H9 (cell line): ENCODE measurements at regions not wholly inside any gene's neighbourhood (a gene's known extent, or its start where the extent isn't known, plus 50 kb on each side); places are given as distances from the start of the nearest gene placed in this dataset.

Experiments used
- DNase-seq: peaks from one replicate; pipeline ENCODE4 v3.0.0-alpha.2; 2017
- H2AFZ ChIP-seq: one replicate; pipeline ENCODE4 v1.6.1; 2013; ENCODE audit warnings: mild to moderate bottlenecking, low read length, control low read depth, moderate library complexity
- H2AK5ac ChIP-seq: 2 replicates; pipeline ENCODE4 v1.6.1; 2013; ENCODE audit warnings: low read length, control low read depth, mixed read lengths; ENCODE audit not compliant: insufficient read length
- H2BK120ac ChIP-seq: one replicate; pipeline ENCODE4 v1.6.1; 2013; ENCODE audit warnings: low read depth, mild to moderate bottlenecking, low read length, control low read depth, inconsistent platforms; ENCODE audit not compliant: poor library complexity, severe bottlenecking
- H2BK12ac ChIP-seq: 2 replicates; pipeline ENCODE4 v1.6.1; 2013; ENCODE audit warnings: low read length, control low read depth, mixed read lengths, low read depth; ENCODE audit not compliant: insufficient read length
- H2BK15ac ChIP-seq: 2 replicates; pipeline ENCODE4 v1.6.1; 2013; ENCODE audit warnings: low read depth, low read length, control low read depth
- H2BK20ac ChIP-seq: one replicate; pipeline ENCODE4 v1.6.1; 2013; ENCODE audit warnings: low read depth, mild to moderate bottlenecking, low read length, control low read depth, inconsistent platforms; ENCODE audit not compliant: poor library complexity, severe bottlenecking
- H2BK5ac ChIP-seq: 2 replicates; pipeline ENCODE4 v1.6.1; 2013; ENCODE audit warnings: low read length, control low read depth, mixed read lengths; ENCODE audit not compliant: insufficient read length
- H3K14ac ChIP-seq: 2 replicates; pipeline ENCODE4 v1.6.1; 2013; ENCODE audit warnings: low read length, control low read depth; ENCODE audit not compliant: insufficient read depth
- H3K18ac ChIP-seq: 2 replicates; pipeline ENCODE4 v1.6.1; 2013; ENCODE audit warnings: low read depth, mild to moderate bottlenecking, mixed read lengths, low read length, control low read depth; ENCODE audit not compliant: insufficient read length
- H3K23ac ChIP-seq: 2 replicates; pipeline ENCODE4 v1.6.1; 2013; ENCODE audit warnings: low read length, control low read depth, mixed read lengths, low read depth; ENCODE audit not compliant: insufficient read length
- H3K23me2 ChIP-seq: 2 replicates; pipeline ENCODE4 v1.6.1; 2013; ENCODE audit warnings: low read depth, mild to moderate bottlenecking, mixed read lengths, low read length, control low read depth; ENCODE audit not compliant: insufficient read length, poor library complexity, severe bottlenecking
- H3K27ac ChIP-seq: 2 replicates; pipeline ENCODE4 v1.5.1; 2013; ENCODE audit warnings: low read length, control low read depth, mixed read lengths, low read depth; ENCODE audit not compliant: insufficient read length
- H3K27me3 ChIP-seq: 2 replicates; pipeline ENCODE4 v1.6.1; 2013; ENCODE audit warnings: low read length, control low read depth, inconsistent platforms; ENCODE audit not compliant: insufficient read depth
- H3K4ac ChIP-seq: 2 replicates; pipeline ENCODE4 v1.6.1; 2013; ENCODE audit warnings: low read depth, mild to moderate bottlenecking, control low read depth, inconsistent platforms, low read length, moderate library complexity
- H3K4me1 ChIP-seq: 2 replicates; pipeline ENCODE4 v1.6.1; 2013; ENCODE audit warnings: low read length, control low read depth, inconsistent platforms; ENCODE audit not compliant: insufficient read depth
- H3K4me2 ChIP-seq: 2 replicates; pipeline ENCODE4 v1.6.1; 2013; ENCODE audit warnings: low read length, control low read depth, mixed read lengths; ENCODE audit not compliant: insufficient read length, insufficient read depth
- H3K56ac ChIP-seq: 2 replicates; pipeline ENCODE4 v1.6.1; 2013; ENCODE audit warnings: low read depth, mild to moderate bottlenecking, mixed read lengths, low read length, control low read depth; ENCODE audit not compliant: insufficient read length
- H3K79me1 ChIP-seq: 2 replicates; pipeline ENCODE4 v1.6.1; 2013; ENCODE audit warnings: low read depth, mild to moderate bottlenecking, moderate library complexity, low read length, control low read depth, inconsistent platforms; ENCODE audit not compliant: insufficient read depth, poor library complexity, severe bottlenecking
- H3K79me2 ChIP-seq: 2 replicates; pipeline ENCODE4 v1.6.1; 2013; ENCODE audit warnings: low read length, control low read depth, inconsistent platforms; ENCODE audit not compliant: insufficient read depth
- H3K9ac ChIP-seq: 2 replicates; pipeline ENCODE4 v1.6.1; 2013; ENCODE audit warnings: low read length, control low read depth, mixed read lengths; ENCODE audit not compliant: insufficient read length; ENCODE audit errors: extremely low read depth
- H3K9me3 ChIP-seq: one replicate; pipeline ENCODE4 v1.6.1; 2013; ENCODE audit warnings: low read depth, low read length, inconsistent platforms; ENCODE audit not compliant: control insufficient read depth
- H3T11ph ChIP-seq: one replicate; pipeline ENCODE4 v1.6.1; 2013; ENCODE audit warnings: mild to moderate bottlenecking, low read length, control low read depth, inconsistent platforms
- H4K20me1 ChIP-seq: one replicate; pipeline ENCODE4 v1.6.1; 2013; ENCODE audit not compliant: control insufficient read depth, insufficient read length, insufficient read depth
- H4K5ac ChIP-seq: 2 replicates; pipeline ENCODE4 v1.6.1; 2013; ENCODE audit warnings: low read depth, mild to moderate bottlenecking, mixed read lengths, low read length, control low read depth; ENCODE audit not compliant: insufficient read length
- H4K8ac ChIP-seq: replicated peaks from 2 replicates; pipeline ENCODE4 v1.6.1; 2013; ENCODE audit warnings: low read length, control low read depth, mixed read lengths, low read depth; ENCODE audit not compliant: insufficient read length
- H4K91ac ChIP-seq: 2 replicates; pipeline ENCODE4 v1.6.1; 2013; ENCODE audit warnings: low read depth, mild to moderate bottlenecking, moderate library complexity, mixed read lengths, low read length, control low read depth; ENCODE audit not compliant: insufficient read length
- H3K27ac Mint-ChIP-seq, 3 experiments: 2 replicates in 2 of 3; 3 replicates in 1 of 3; pipeline ENCODE4 v1.8.0; 2020 to 2021; ENCODE audit warnings: mixed read lengths in 3 of 3, mild to moderate bottlenecking in 1 of 3, moderate library complexity in 1 of 3
- H3K27me3 Mint-ChIP-seq: 2 replicates; pipeline ENCODE4 v1.8.0; 2021; ENCODE audit warnings: low read depth, mild to moderate bottlenecking, moderate library complexity, mixed read lengths
- H3K36me3 Mint-ChIP-seq, 3 experiments: 2 replicates in 2 of 3; 3 replicates in 1 of 3; pipeline ENCODE4 v1.8.0; 2020 to 2021; ENCODE audit warnings: low read depth in 3 of 3, mixed read lengths in 3 of 3; ENCODE audit not compliant: insufficient read depth in 1 of 3
- H3K4me1 Mint-ChIP-seq, 2 experiments: 2 replicates each; pipeline ENCODE4 v1.8.0; 2020; ENCODE audit warnings: mixed read lengths in 2 of 2
- H3K4me3 Mint-ChIP-seq, 2 experiments: 2 replicates in 1 of 2; 3 replicates in 1 of 2; pipeline ENCODE4 v1.8.0; 2020 to 2021; ENCODE audit warnings: mild to moderate bottlenecking in 2 of 2, mixed read lengths in 2 of 2, moderate library complexity in 1 of 2
- H3K9me3 Mint-ChIP-seq, 2 experiments: 2 replicates in 1 of 2; 3 replicates in 1 of 2; pipeline ENCODE4 v1.8.0; 2020; ENCODE audit warnings: mild to moderate bottlenecking in 2 of 2, mixed read lengths in 2 of 2, moderate library complexity in 1 of 2
- TF ChIP-seq, protein P1 (sequence below): fragments of 200-600 bp; sonication (generic); conservative IDR thresholded peaks from 3 replicates; pipeline ENCODE4 v1.8.0; 2021; ENCODE audit warnings: antibody characterized with exemption, mild to moderate bottlenecking

DNA sequence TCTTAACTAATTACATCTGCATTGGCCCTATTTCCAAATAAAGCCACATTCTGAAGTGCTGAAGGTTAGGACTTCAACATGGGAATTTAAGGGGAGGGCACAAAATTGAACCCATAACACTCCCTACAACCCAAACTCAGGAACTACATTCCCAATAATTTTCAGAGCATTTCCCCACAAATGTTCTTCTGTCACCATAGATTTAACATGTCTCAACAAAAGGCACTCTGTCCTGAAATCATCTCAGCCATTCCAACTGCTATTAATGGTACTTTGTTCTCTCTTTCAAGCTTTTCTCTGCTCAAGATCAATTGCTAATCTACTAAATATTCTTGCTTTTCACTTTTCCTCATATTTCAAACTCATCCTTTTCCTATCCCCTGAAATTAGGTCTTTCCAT, 74.0 kb upstream of the SOX1 start:
- H3K27me3 ChIP-seq, result peaks cover 4% of the 10 kb centered on the region; the same call in 1 of the 2 replicates
- no peak overlapping the region for H4K91ac ChIP-seq
- no peak overlapping the region for H2BK120ac ChIP-seq
- H2AFZ ChIP-seq, result no peak overlapping the region
- no peak overlapping the region for H3K14ac ChIP-seq
- no peak overlapping the region for H2BK5ac ChIP-seq
- H3K79me1 ChIP-seq, result no peaks in the 10 kb centered on the region
- no peaks in the 10 kb centered on the region for H4K20me1 ChIP-seq
- no peak overlapping the region for H2BK15ac ChIP-seq
- TF ChIP-seq, protein P1, sequence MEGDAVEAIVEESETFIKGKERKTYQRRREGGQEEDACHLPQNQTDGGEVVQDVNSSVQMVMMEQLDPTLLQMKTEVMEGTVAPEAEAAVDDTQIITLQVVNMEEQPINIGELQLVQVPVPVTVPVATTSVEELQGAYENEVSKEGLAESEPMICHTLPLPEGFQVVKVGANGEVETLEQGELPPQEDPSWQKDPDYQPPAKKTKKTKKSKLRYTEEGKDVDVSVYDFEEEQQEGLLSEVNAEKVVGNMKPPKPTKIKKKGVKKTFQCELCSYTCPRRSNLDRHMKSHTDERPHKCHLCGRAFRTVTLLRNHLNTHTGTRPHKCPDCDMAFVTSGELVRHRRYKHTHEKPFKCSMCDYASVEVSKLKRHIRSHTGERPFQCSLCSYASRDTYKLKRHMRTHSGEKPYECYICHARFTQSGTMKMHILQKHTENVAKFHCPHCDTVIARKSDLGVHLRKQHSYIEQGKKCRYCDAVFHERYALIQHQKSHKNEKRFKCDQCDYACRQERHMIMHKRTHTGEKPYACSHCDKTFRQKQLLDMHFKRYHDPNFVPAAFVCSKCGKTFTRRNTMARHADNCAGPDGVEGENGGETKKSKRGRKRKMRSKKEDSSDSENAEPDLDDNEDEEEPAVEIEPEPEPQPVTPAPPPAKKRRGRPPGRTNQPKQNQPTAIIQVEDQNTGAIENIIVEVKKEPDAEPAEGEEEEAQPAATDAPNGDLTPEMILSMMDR, result no peak
- DNase-seq, result no peak
- Mint-ChIP-seq H3K9me3 (peaks cover 51 to 52% of the 10 kb centered on the region in 2 experiments), H3K4me1 (no peaks in the 10 kb centered on the region), H3K4me3 (no peak overlapping the region), H3K36me3 (peaks cover 10 to 26% (median 16%) of the 10 kb centered on the region in 3 experiments; a peak in 6 of 7 replicates), H3K27ac (no peak overlapping the region), H3K27me3 (peaks cover 97% of the 10 kb centered on the region)
- no peak overlapping the region for H2AK5ac ChIP-seq
- H2BK20ac ChIP-seq, result no peak overlapping the region
- H3K18ac ChIP-seq, result no peak overlapping the region
- no peaks in the 10 kb centered on the region for H3K79me2 ChIP-seq
- no peak overlapping the region for H3K4me2 ChIP-seq
- no peak overlapping the region for H3T11ph ChIP-seq
- no peak overlapping the region for H3K56ac ChIP-seq
- H3K9me3 ChIP-seq, result peaks cover 6% of the 10 kb centered on the region
- no peaks in the 10 kb centered on the region for H3K4me1 ChIP-seq
- no peak overlapping the region for H3K9ac ChIP-seq
- H3K4ac ChIP-seq, result no peak overlapping the region
- no peak overlapping the region for H3K27ac ChIP-seq
- H2BK12ac ChIP-seq, result no peak overlapping the region
- H4K8ac ChIP-seq, result no peak overlapping the region
- no peak overlapping the region for H4K5ac ChIP-seq
- no peaks in the 10 kb centered on the region for H3K23me2 ChIP-seq
- no peak overlapping the region for H3K23ac ChIP-seq
